ENCODE measurements at regions not wholly inside any gene's neighbourhood (a gene's known extent, or its start where the extent isn't known, plus 50 kb on each side); places are given as distances from the start of the nearest gene placed in this dataset.

DNA sequence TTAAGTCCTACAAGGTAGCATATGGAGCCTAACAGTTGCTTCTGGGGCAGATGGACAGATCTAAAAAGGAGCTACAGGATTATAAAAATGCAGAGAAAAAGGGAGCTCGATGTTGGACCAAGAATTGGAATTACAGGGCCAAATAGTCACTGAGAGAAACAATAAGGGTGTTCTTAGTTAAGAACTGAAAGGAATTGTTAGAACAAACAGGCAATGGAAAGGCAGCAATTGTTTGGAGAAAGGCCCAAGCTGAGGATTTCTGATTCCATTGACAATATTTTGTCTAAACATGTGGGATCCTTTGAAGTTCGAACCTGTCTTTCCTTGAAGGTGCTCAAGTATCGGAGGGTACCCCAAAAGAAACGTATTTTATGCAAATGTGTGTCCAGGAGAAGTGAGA, 513.6 kb upstream of the CDH8 start:
- no peaks in the 10 kb centered on the region for H3K4me1 ChIP-seq
- no peak overlapping the region for H3K4me3 Mint-ChIP-seq (ENCODE audit: unreplicated experiment)
- peaks cover 9% of the 10 kb centered on the region for H3K27me3 Mint-ChIP-seq (ENCODE audit: insufficient read depth, unreplicated experiment)
- intact Hi-C loops (cut with micrococcal nuclease; ENCODE audit: unreplicated experiment) = no loop called here
- H3K9me3 ChIP-seq = peaks cover 5% of the 10 kb centered on the region; the same call in 1 of the 2 replicates
- no peak for DNase-seq
- POLR2A ChIA-PET = no interaction called here
- no peak overlapping the region for H3K4me3 ChIP-seq (ENCODE audit: low read depth, low read length)
- no peaks in the 10 kb centered on the region for H3K9me3 Mint-ChIP-seq (ENCODE audit: unreplicated experiment)
- H3K27ac Mint-ChIP-seq (ENCODE audit: unreplicated experiment) = no peak overlapping the region
- CTCF ChIA-PET = no interaction called here
- H3K4me1 Mint-ChIP-seq (ENCODE audit: low read depth, unreplicated experiment) = no peaks in the 10 kb centered on the region
- no peaks in the 10 kb centered on the region for H3K36me3 ChIP-seq (ENCODE audit: control insufficient read depth, insufficient read depth, low read length)
- H3K27me3 ChIP-seq (replicated peaks; ENCODE audit: control insufficient read depth, insufficient read depth, low read length) = no peaks in the 10 kb centered on the region
- no peaks in the 10 kb centered on the region for H3K36me3 Mint-ChIP-seq (ENCODE audit: insufficient read depth, unreplicated experiment)
- TF ChIP-seq CTCF (IDR thresholded peaks at IDR 0.05; ENCODE audit: insufficient read depth in 1 of 2, low read depth in 1 of 2, low read length in 1 of 2, severe bottlenecking in 1 of 2, unreplicated experiment in 1 of 2) = no peak
- BruUV-seq (replicated peaks) = no TSS peak

DNA sequence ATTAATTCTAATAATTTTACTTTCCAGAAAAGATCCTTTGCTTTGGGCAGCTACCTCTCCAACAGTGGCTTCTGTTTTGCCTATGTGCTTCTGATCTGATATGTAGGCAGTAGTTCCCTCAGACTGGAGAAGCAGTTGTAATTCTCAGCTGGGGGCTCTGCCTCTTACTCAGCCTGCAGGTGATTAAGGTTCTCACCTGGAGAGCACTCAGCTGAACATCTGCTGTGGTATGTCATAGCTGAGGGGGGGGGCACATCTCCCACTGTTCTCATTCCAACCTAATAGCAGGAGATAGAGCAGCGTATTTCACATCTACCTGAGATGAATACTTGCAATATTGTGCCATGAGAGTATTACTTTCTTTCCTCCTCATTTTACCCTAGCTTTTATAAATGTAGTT, 511.9 kb upstream of the CDH8 start:
- H3K9me3 Mint-ChIP-seq (ENCODE audit: unreplicated experiment) = no peaks in the 10 kb centered on the region
- no peak for TF ChIP-seq CTCF (IDR thresholded peaks at IDR 0.05; ENCODE audit: insufficient read depth in 1 of 2, low read depth in 1 of 2, low read length in 1 of 2, severe bottlenecking in 1 of 2, unreplicated experiment in 1 of 2)
- H3K36me3 ChIP-seq (ENCODE audit: control insufficient read depth, insufficient read depth, low read length) = no peaks in the 10 kb centered on the region
- ChIA-PET POLR2A (no interaction called here), CTCF (no interaction called here)
- no peaks in the 10 kb centered on the region for H3K27me3 ChIP-seq (replicated peaks; ENCODE audit: control insufficient read depth, insufficient read depth, low read length)
- H3K27ac Mint-ChIP-seq (ENCODE audit: unreplicated experiment) = no peak overlapping the region
- H3K36me3 Mint-ChIP-seq (ENCODE audit: insufficient read depth, unreplicated experiment) = no peaks in the 10 kb centered on the region
- peaks cover 5% of the 10 kb centered on the region; the same call in 1 of the 2 replicates for H3K9me3 ChIP-seq
- no peaks in the 10 kb centered on the region for H3K4me1 Mint-ChIP-seq (ENCODE audit: low read depth, unreplicated experiment)
- no TSS peak for BruUV-seq (replicated peaks)
- H3K4me3 ChIP-seq (ENCODE audit: low read depth, low read length) = no peak overlapping the region
- H3K27me3 Mint-ChIP-seq (ENCODE audit: insufficient read depth, unreplicated experiment) = peaks cover 9% of the 10 kb centered on the region
- no peak overlapping the region for H3K4me3 Mint-ChIP-seq (ENCODE audit: unreplicated experiment)
- DNase-seq = no peak
- H3K4me1 ChIP-seq = no peaks in the 10 kb centered on the region
- intact Hi-C loops (cut with micrococcal nuclease; ENCODE audit: unreplicated experiment) = no loop called here

DNA sequence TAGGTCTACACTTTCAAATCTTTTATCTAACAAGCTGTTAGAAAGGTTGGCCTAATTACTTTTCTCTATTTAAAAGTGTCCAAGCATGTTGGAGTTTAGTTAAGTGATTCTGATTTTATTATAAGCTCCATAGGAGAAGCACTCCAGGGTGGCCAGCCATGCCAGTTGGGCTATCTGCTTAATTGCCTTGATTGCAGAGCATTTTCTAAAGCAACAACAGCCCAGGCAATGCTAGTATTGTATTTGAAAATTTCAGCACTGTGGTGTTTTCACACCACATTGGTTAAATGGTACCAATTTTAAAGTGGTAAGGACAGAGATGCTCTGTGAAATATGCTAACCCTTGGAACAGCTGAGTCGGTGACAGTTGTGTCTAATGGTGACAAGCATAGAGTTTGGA, 510.5 kb upstream of the CDH8 start:
- Mint-ChIP-seq H3K9me3 (ENCODE audit: unreplicated experiment) (no peaks in the 10 kb centered on the region), H3K36me3 (ENCODE audit: insufficient read depth, unreplicated experiment) (no peaks in the 10 kb centered on the region), H3K27me3 (ENCODE audit: insufficient read depth, unreplicated experiment) (peaks cover 7% of the 10 kb centered on the region), H3K27ac (ENCODE audit: unreplicated experiment) (no peak overlapping the region), H3K4me3 (ENCODE audit: unreplicated experiment) (no peak overlapping the region), H3K4me1 (ENCODE audit: low read depth, unreplicated experiment) (no peaks in the 10 kb centered on the region)
- no peak overlapping the region for H3K4me3 ChIP-seq (ENCODE audit: low read depth, low read length)
- no peaks in the 10 kb centered on the region for H3K36me3 ChIP-seq (ENCODE audit: control insufficient read depth, insufficient read depth, low read length)
- TF ChIP-seq CTCF (IDR thresholded peaks at IDR 0.05; ENCODE audit: insufficient read depth in 1 of 2, low read depth in 1 of 2, low read length in 1 of 2, severe bottlenecking in 1 of 2, unreplicated experiment in 1 of 2) = no peak
- no peak for DNase-seq
- no TSS peak for BruUV-seq (replicated peaks)
- intact Hi-C loops (cut with micrococcal nuclease; ENCODE audit: unreplicated experiment) = no loop called here
- CTCF ChIA-PET = no interaction called here
- no peaks in the 10 kb centered on the region for H3K4me1 ChIP-seq
- POLR2A ChIA-PET = no interaction called here
- H3K27me3 ChIP-seq (replicated peaks; ENCODE audit: control insufficient read depth, insufficient read depth, low read length) = no peaks in the 10 kb centered on the region
- peaks cover under 1% of the 10 kb centered on the region; the same call in 1 of the 2 replicates for H3K9me3 ChIP-seq
